Osteoblast (primary cell): ENCODE measurements at regions not wholly inside any gene's neighbourhood (a gene's known extent, or its start where the extent isn't known, plus 50 kb on each side); places are given as distances from the start of the nearest gene placed in this dataset.

ENCODE experiments used
- DNase-seq: peaks from one replicate; pipeline ENCODE4 v3.0.0; 2011; ENCODE audit warnings: low spot score, mixed read lengths; ENCODE audit not compliant: insufficient read length; ENCODE audit errors: missing footprints
- H2AFZ ChIP-seq: 2 replicates; pipeline ENCODE4 v1.6.0; 2011; ENCODE audit warnings: mild to moderate bottlenecking, low read length
- H3K27ac ChIP-seq: 2 replicates; pipeline ENCODE4 v1.5.1; 2011; ENCODE audit warnings: mild to moderate bottlenecking, low read depth, low read length, moderate library complexity
- H3K27me3 ChIP-seq: 2 replicates; pipeline ENCODE4 v1.6.0; 2012; ENCODE audit warnings: mild to moderate bottlenecking, control low read depth, inconsistent platforms, low read length, moderate library complexity; ENCODE audit not compliant: insufficient read depth
- H3K36me3 ChIP-seq: 2 replicates; pipeline ENCODE4 v1.5.1; 2011; ENCODE audit warnings: mild to moderate bottlenecking, low read length, control low read depth, moderate library complexity; ENCODE audit not compliant: insufficient read depth
- H3K4me1 ChIP-seq: 2 replicates; pipeline ENCODE4 v1.5.1; 2011; ENCODE audit warnings: mild to moderate bottlenecking, low read length, control low read depth, moderate library complexity; ENCODE audit not compliant: insufficient read depth
- H3K4me2 ChIP-seq: 2 replicates; pipeline ENCODE4 v1.6.0; 2011; ENCODE audit warnings: mild to moderate bottlenecking, low read length; ENCODE audit not compliant: insufficient read depth
- H3K4me3 ChIP-seq: fragments of 200-600 bp; sonication (generic); 3 replicates; pipeline ENCODE4 v1.5.1; 2012; ENCODE audit warnings: mild to moderate bottlenecking, low read length, inconsistent platforms; ENCODE audit not compliant: insufficient read depth
- H3K79me2 ChIP-seq: 2 replicates; pipeline ENCODE4 v1.6.0; 2012; ENCODE audit warnings: mild to moderate bottlenecking, low read length, control low read depth, inconsistent platforms; ENCODE audit not compliant: insufficient read depth
- H3K9me3 ChIP-seq: 2 replicates; pipeline ENCODE4 v1.5.1; 2011; ENCODE audit warnings: low read depth, low read length, control low read depth
- H4K20me1 ChIP-seq: 2 replicates; pipeline ENCODE4 v1.6.0; 2012; ENCODE audit warnings: mild to moderate bottlenecking, low read length, control low read depth; ENCODE audit not compliant: insufficient read depth
- TF ChIP-seq, protein P1 (sequence below): IDR thresholded peaks from 2 replicates; pipeline ENCODE4 v1.5.1; 2011; ENCODE audit warnings: mild to moderate bottlenecking, low read depth, low read length, moderate library complexity; ENCODE audit errors: extremely low read depth

DNA sequence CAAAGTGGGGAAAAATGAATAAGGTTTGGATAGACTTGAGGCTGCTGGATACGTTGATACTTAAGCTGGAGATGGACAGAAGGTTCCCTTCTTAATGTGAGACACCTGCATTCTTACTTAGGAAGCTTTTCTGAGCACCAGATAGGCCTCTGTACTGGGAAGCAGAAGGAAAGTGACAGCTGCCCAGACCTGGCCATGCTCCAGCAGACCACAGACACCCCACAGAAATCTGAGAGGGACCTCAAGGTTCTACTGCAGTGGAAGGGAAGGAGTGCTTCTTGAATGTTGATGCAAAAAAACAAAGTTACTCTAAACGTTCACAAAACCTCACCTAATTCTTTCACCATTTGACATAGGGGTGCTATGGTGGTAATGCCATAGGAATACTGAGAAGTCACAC is 642.1 kb upstream of the ID2 start:
- H3K36me3 ChIP-seq: no peaks in the 10 kb centered on the region
- no peaks in the 10 kb centered on the region for H4K20me1 ChIP-seq
- TF ChIP-seq, protein P1, sequence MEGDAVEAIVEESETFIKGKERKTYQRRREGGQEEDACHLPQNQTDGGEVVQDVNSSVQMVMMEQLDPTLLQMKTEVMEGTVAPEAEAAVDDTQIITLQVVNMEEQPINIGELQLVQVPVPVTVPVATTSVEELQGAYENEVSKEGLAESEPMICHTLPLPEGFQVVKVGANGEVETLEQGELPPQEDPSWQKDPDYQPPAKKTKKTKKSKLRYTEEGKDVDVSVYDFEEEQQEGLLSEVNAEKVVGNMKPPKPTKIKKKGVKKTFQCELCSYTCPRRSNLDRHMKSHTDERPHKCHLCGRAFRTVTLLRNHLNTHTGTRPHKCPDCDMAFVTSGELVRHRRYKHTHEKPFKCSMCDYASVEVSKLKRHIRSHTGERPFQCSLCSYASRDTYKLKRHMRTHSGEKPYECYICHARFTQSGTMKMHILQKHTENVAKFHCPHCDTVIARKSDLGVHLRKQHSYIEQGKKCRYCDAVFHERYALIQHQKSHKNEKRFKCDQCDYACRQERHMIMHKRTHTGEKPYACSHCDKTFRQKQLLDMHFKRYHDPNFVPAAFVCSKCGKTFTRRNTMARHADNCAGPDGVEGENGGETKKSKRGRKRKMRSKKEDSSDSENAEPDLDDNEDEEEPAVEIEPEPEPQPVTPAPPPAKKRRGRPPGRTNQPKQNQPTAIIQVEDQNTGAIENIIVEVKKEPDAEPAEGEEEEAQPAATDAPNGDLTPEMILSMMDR: no peak
- H3K27ac ChIP-seq: no peak overlapping the region
- H3K27me3 ChIP-seq: no peaks in the 10 kb centered on the region
- DNase-seq: no peak
- no peak overlapping the region for H2AFZ ChIP-seq
- no peaks in the 10 kb centered on the region for H3K4me1 ChIP-seq
- H3K9me3 ChIP-seq: peaks cover 3% of the 10 kb centered on the region
- no peak overlapping the region for H3K4me2 ChIP-seq
- H3K79me2 ChIP-seq: no peaks in the 10 kb centered on the region
- no peak overlapping the region for H3K4me3 ChIP-seq

DNA sequence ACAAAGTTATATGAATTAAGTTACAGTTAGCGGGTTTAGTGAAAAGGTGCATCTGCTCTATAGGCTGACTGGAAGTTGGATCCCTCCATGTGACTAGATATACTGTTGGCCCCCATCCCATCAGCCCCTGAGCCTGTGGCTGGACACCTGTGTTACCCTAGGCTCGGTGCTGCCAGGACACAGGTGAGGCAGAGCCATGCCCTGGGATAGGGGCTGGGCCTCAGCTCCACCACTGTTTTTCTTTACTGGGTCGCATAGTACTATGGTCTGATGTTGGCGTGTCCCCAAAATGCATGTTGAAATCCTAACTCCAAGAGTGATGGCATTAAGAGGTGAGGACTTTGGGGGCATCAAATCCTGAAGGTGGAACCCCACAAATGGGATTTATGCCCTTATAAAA is 638.6 kb upstream of the ID2 start:
- TF ChIP-seq, protein P1: no peak
- no peak overlapping the region for H3K4me2 ChIP-seq
- H3K27me3 ChIP-seq: no peaks in the 10 kb centered on the region
- H3K4me3 ChIP-seq: no peak overlapping the region
- H3K36me3 ChIP-seq: no peaks in the 10 kb centered on the region
- H2AFZ ChIP-seq: no peak overlapping the region
- H3K4me1 ChIP-seq: no peaks in the 10 kb centered on the region
- H3K9me3 ChIP-seq: peaks cover 3% of the 10 kb centered on the region
- no peak for DNase-seq
- H4K20me1 ChIP-seq: no peaks in the 10 kb centered on the region
- no peaks in the 10 kb centered on the region for H3K79me2 ChIP-seq
- H3K27ac ChIP-seq: no peak overlapping the region

DNA sequence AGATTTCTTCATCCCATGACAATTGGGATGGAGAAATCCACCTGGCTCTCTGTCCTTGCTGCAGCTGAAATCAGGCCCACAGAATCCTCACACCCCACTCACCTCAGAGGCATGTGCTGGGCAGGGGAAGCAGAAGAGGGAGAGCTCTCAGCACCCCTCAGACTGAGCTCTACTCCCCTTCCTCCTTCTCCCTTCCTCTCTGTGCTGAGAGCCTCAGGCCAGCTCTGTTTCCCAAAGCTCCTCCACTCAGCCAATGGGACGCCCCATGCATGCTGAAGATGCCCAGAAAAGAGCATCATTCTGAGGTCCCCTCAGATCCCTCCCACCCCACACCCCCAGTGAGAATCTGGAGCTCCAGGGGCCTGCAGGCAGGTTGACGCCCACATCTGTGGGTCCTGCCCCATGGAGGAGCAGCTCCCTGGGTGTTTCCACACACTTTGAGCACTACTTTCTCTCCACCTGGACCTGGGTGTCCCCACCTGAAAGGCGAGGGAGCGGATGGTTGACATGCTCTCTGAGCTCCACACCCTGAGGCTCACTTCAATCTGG is 637.7 kb upstream of the ID2 start:
- Histone ChIP-seq H3K27ac (no peak overlapping the region), H3K9me3 (peaks cover 3% of the 10 kb centered on the region), H3K4me2 (no peak overlapping the region), H3K4me1 (no peaks in the 10 kb centered on the region), H3K36me3 (no peaks in the 10 kb centered on the region), H4K20me1 (no peaks in the 10 kb centered on the region), H3K79me2 (no peaks in the 10 kb centered on the region), H3K27me3 (no peaks in the 10 kb centered on the region), H2AFZ (no peak overlapping the region), H3K4me3 (no peak overlapping the region)
- TF ChIP-seq, protein P1: no peak
- DNase-seq: no peak

DNA sequence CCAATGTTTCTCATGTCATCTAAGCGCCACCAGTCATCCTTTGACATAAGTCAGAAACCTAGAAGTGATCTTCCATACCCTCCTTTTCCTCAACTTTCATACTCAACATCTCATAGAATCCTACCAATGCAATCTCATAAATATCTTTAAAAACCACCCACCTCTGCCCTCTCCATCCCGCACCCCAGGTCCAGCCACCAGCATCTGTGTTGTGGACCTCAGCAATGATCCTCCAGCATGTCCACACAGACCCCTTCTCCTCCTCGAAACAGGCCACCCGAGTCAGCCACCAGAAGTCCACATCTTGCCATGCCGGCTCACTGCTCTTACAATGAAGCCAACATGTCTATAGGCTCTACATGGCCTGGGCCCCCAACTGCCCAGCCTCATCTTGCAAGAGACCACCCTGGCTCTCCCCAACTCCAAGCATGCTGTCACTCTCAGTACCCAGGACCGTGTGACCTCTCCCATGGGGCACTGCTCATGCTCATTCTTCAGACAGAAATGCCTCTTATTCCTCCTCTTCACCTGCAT is 636.7 kb upstream of the ID2 start:
- H3K4me1 ChIP-seq: no peaks in the 10 kb centered on the region
- no peak overlapping the region for H2AFZ ChIP-seq
- TF ChIP-seq, protein P1: no peak

More for the DNA sequence above, 636.7 kb upstream of the ID2 start:
- no peak for DNase-seq
- Histone ChIP-seq H3K79me2 (no peaks in the 10 kb centered on the region), H3K4me2 (no peak overlapping the region), H3K4me3 (no peak overlapping the region), H3K27me3 (no peaks in the 10 kb centered on the region), H4K20me1 (no peaks in the 10 kb centered on the region), H3K9me3 (peaks cover 3% of the 10 kb centered on the region), H3K36me3 (no peaks in the 10 kb centered on the region), H3K27ac (no peak overlapping the region)
